HEK293T (cell line): ENCODE measurements at regions not wholly inside any gene's neighbourhood (a gene's known extent, or its start where the extent isn't known, plus 50 kb on each side); places are given as distances from the start of the nearest gene placed in this dataset.

Experiments
- CTCF ChIA-PET: fragments of 350-600 bp; formaldehyde crosslinking; extraction: SDS; loops from one replicate; lab custom pipeline; 2021; ENCODE audit warnings: antibody characterized with exemption, inconsistent platforms; lab: Yijun Ruan, JAX
- POLR2A ChIA-PET: fragments of 350-600 bp; formaldehyde crosslinking; extraction: SDS; loops from one replicate; lab custom pipeline; 2020; ENCODE audit warnings: antibody characterized with exemption, inconsistent platforms; lab: Yijun Ruan, JAX
- DNase-seq: peaks from one replicate; pipeline ENCODE4 v3.0.0; 2012; ENCODE audit warnings: mixed read lengths; ENCODE audit errors: extremely low spot score
- ARNT ChIP-seq: fragments of 450-650 bp; IDR thresholded peaks from 2 replicates; pipeline ENCODE4 v1.6.1; 2017; ENCODE audit warnings: mild to moderate bottlenecking
- BHLHE40 ChIP-seq: fragments of 450-650 bp; IDR thresholded peaks from 2 replicates; pipeline ENCODE4 v1.6.1; 2016; ENCODE audit warnings: mild to moderate bottlenecking, moderate library complexity, borderline replicate concordance
- CTBP1 ChIP-seq: fragments of 450-650 bp; IDR thresholded peaks from 2 replicates; pipeline ENCODE4 v1.6.1; 2016; ENCODE audit warnings: borderline replicate concordance
- ELF4 ChIP-seq: fragments of 450-650 bp; IDR thresholded peaks from 2 replicates; pipeline ENCODE4 v1.6.1; 2017; ENCODE audit warnings: antibody characterized with exemption
- FOXA1 ChIP-seq: fragments of 450-650 bp; IDR thresholded peaks from 2 replicates; pipeline ENCODE4 v1.6.1; 2016; ENCODE audit warnings: mild to moderate bottlenecking
- FOXK2 ChIP-seq: fragments of 450-650 bp; IDR thresholded peaks from 2 replicates; pipeline ENCODE4 v1.6.1; 2016; ENCODE audit warnings: mild to moderate bottlenecking
- FOXM1 ChIP-seq: fragments of 450-650 bp; IDR thresholded peaks from 2 replicates; pipeline ENCODE4 v1.6.1; 2017; ENCODE audit warnings: mild to moderate bottlenecking, borderline replicate concordance
- HDGF ChIP-seq: fragments of 450-650 bp; IDR thresholded peaks from 2 replicates; pipeline ENCODE4 v1.6.1; 2017; ENCODE audit warnings: antibody characterized with exemption, borderline replicate concordance
- L3MBTL2 ChIP-seq: fragments of 450-650 bp; conservative IDR thresholded peaks from 2 replicates; pipeline ENCODE4 v1.6.1; 2016; ENCODE audit warnings: mild to moderate bottlenecking
- LEF1 ChIP-seq: fragments of 450-650 bp; IDR thresholded peaks from 2 replicates; pipeline ENCODE4 v1.6.1; 2017; ENCODE audit warnings: mild to moderate bottlenecking, borderline replicate concordance
- NFRKB ChIP-seq: fragments of 450-650 bp; IDR thresholded peaks from 2 replicates; pipeline ENCODE4 v1.6.1; 2016; ENCODE audit warnings: mild to moderate bottlenecking, moderate library complexity
- SP1 ChIP-seq: fragments of 450-650 bp; IDR thresholded peaks from 2 replicates; pipeline ENCODE4 v1.6.1; 2017
- SUZ12 ChIP-seq: fragments of 450-650 bp; IDR thresholded peaks from 2 replicates; pipeline ENCODE4 v1.6.1; 2016; ENCODE audit warnings: mild to moderate bottlenecking
- TARDBP ChIP-seq: fragments of 450-650 bp; IDR thresholded peaks from 2 replicates; pipeline ENCODE4 v1.6.1; 2016
- ZNF384 ChIP-seq: fragments of 450-650 bp; IDR thresholded peaks from 2 replicates; pipeline ENCODE4 v1.6.1; 2016
- TF ChIP-seq, protein P1 (sequence below): fragments of 450-650 bp; IDR thresholded peaks from 2 replicates; pipeline ENCODE4 v1.6.1; 2016

- CTCF ChIA-PET, result interaction anchor here (0.5 to 0.9 kb wide), 2 partner anchors 11 to 102 kb away, joined by 4 read pairs; no protein-coding TSS in a partner anchor
- TF ChIP-seq NFRKB (no peak), FOXK2 (no peak), CTBP1 (no peak), FOXM1 (no peak)
- TF ChIP-seq, protein P1, sequence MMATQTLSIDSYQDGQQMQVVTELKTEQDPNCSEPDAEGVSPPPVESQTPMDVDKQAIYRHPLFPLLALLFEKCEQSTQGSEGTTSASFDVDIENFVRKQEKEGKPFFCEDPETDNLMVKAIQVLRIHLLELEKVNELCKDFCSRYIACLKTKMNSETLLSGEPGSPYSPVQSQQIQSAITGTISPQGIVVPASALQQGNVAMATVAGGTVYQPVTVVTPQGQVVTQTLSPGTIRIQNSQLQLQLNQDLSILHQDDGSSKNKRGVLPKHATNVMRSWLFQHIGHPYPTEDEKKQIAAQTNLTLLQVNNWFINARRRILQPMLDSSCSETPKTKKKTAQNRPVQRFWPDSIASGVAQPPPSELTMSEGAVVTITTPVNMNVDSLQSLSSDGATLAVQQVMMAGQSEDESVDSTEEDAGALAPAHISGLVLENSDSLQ, result no peak
- DNase-seq, result no peak
- POLR2A ChIA-PET, result no interaction called here
Measured at GRCh38 chr6:131387562-131388447, 185.2 kb upstream of the ARG1 start.

- no peak for DNase-seq
- no peak for TF ChIP-seq SUZ12
- no peak for TF ChIP-seq FOXM1
- TF ChIP-seq NFRKB, result no peak
- TF ChIP-seq, protein P1, result no peak
- no peak for TF ChIP-seq HDGF
- no peak for TF ChIP-seq SP1
- no peak for TF ChIP-seq LEF1
- TF ChIP-seq L3MBTL2, result no peak
- TF ChIP-seq BHLHE40, result no peak
- TF ChIP-seq ELF4, result no peak
- no peak for TF ChIP-seq FOXK2
- no peak for TF ChIP-seq FOXA1
- TF ChIP-seq ZNF384, result no peak
- TF ChIP-seq ARNT, result no peak
- no peak for TF ChIP-seq TARDBP
- no peak for TF ChIP-seq CTBP1
- POLR2A ChIA-PET, result no interaction called here
- CTCF ChIA-PET, result no interaction called here
Measured at GRCh38 chr6:131390322-131390721, 182.7 kb upstream of the ARG1 start.

DNA sequence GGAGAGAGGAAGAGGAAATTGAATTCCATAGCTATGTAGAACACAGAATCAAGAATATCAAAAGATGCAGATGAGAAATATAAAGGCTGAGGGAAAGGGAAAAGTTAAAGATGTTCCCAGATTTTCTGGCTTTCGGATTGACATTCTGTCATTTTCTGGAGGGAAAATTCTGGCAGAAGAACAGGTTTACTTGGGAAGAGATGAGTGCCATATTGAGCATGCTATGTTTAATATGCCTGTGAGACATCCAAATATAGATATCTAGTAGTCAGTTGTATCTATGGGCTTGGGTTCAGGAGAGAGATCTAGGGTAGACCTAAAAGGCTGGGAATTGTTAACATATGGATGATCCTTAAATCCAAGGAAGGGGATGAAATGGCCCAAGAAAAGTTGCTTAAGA, 181.9 kb upstream of the ARG1 start:
- POLR2A ChIA-PET, result no interaction called here
- TF ChIP-seq CTBP1, result no peak
- no peak for TF ChIP-seq TARDBP
- TF ChIP-seq L3MBTL2, result no peak
- TF ChIP-seq SUZ12, result no peak
- TF ChIP-seq LEF1, result no peak
- no peak for TF ChIP-seq NFRKB
- no peak for TF ChIP-seq BHLHE40
- no peak for TF ChIP-seq FOXK2
- TF ChIP-seq ELF4, result no peak
- TF ChIP-seq ZNF384, result no peak
- TF ChIP-seq ARNT, result no peak
- no peak for TF ChIP-seq FOXA1
- no peak for TF ChIP-seq HDGF
- no peak for DNase-seq
- CTCF ChIA-PET, result no interaction called here

GRCh38 chr6:131393433-131393832, 179.6 kb upstream of the ARG1 start:
- CTCF ChIA-PET, result no interaction called here
- POLR2A ChIA-PET, result no interaction called here
- no peak for DNase-seq
- TF ChIP-seq FOXK2, result no peak
- no peak for TF ChIP-seq HDGF
- TF ChIP-seq L3MBTL2, result no peak
- TF ChIP-seq CTBP1, result no peak
- no peak for TF ChIP-seq FOXA1
- TF ChIP-seq FOXM1, result no peak
- TF ChIP-seq ZNF384, result no peak
- no peak for TF ChIP-seq LEF1
- TF ChIP-seq TARDBP, result no peak
- TF ChIP-seq SUZ12, result no peak
- TF ChIP-seq ARNT, result no peak
- no peak for TF ChIP-seq NFRKB
- no peak for TF ChIP-seq ELF4
- TF ChIP-seq, protein P1, result no peak
- TF ChIP-seq BHLHE40, result no peak
- no peak for TF ChIP-seq SP1

DNA sequence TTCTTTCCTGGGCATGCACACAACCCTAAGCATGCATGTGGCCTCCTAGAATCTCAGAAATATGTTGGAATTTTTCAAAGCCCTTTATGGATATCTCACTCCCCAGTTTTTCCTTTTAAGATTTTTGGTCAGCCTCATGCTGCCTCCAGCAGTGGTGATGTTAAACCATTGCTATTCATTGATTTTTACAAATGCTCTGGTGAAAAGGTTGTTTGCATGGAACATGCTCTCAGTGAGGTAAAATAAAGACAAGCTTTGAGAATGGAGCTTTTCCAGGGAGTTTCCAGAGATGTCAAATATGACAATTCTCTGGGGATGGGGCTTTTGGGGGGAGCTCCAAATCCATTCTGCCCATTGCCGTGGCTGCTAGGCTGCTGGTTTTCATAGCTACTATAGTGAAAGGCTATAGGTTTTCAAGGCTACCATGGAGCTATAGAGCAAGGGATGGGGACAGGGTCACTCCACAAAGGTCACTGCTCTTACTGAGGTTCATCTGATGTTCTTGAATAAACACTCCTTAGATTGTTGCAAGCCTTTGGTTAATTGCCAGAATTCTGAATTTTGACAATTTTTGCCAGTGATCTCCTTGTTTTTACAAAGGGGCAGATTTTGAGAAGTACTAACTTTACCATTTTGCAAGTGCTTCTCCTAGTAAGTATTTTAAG, 178.1 kb upstream of the ARG1 start:
- TF ChIP-seq FOXK2, result no peak
- TF ChIP-seq TARDBP, result no peak
- TF ChIP-seq BHLHE40, result no peak
- no peak for TF ChIP-seq LEF1
- TF ChIP-seq ZNF384, result no peak
- no peak for TF ChIP-seq HDGF
- TF ChIP-seq, protein P1, result no peak
- no peak for TF ChIP-seq L3MBTL2
- TF ChIP-seq SP1, result no peak
- ChIA-PET CTCF (no interaction called here), POLR2A (no interaction called here)
- no peak for DNase-seq
